D341Med (cell line): ENCODE measurements at regions not wholly inside any gene's neighbourhood (a gene's known extent, or its start where the extent isn't known, plus 50 kb on each side); places are given as distances from the start of the nearest gene placed in this dataset.
"Not testable (repeated sequence)": the region's sequence is repeated elsewhere in the genome, so short reads cannot be mapped to it uniquely, and the experiment has no call there.

Source experiments
- DNase-seq: peaks from one replicate; pipeline ENCODE4 v3.0.0; 2012; ENCODE audit warnings: low spot score

GRCh38 chr5:127216143-127216542 lies 74.5 kb upstream of the MEGF10 start:
- no peak for DNase-seq

GRCh38 chr5:127216898-127217675 lies 73.5 kb upstream of the MEGF10 start:
- DNase-seq = no peak

DNA sequence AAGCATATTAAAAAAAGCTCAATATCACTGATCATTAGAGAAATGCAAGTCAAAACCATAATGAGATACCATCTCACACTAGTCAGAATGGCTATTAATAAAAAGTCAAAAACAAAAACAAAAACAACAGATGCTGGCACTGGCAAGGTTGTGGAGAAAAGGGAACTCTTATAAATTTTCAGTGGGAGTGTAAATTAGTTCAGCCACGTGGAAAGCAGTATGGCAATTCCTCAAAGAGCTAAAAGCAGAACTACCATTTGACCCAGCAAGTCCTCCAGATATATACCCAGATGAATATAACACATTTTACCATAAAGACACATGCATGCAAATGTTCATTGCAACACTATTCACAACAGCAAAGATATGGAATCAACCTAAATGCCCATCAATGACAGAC lies 68.7 kb upstream of the MEGF10 start:
- DNase-seq = not testable (repeated sequence)

GRCh38 chr5:127222571-127223156 lies 67.9 kb upstream of the MEGF10 start:
- not testable (repeated sequence) for DNase-seq

DNA sequence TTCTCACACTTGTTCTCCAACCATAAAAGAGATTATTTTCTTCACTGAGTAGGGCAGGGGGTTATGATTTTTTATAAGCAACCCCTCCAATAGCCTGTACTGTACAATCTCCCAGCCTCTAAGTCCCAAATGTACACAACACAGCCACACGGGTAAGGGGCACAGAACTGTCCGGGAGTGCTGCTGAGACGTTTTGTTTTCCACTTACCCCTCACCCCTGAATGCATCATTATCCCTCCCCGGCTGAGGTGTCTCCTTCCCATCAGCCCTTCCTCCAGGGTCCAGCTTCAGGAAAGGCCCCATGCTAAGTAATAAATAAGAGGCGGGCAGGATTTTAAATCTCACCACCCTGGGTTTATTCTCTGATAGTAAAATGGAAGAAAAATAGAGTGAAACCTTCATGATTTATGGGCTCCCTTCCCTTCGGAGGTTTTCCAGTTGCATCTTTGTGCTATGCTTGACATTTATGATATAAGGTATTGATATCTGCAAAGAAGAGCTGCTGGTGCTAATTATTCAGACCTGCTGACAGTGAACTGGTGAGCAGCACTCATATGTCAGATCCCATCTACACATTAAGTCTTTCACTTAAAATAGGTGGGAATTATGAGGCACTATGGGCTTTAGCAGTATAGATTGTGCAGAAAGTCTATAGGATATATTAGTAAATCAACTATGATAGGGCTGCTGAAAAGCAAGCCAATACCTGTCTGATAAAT lies 67.2 kb upstream of the MEGF10 start:
- DNase-seq = no peak

- DNase-seq = no peak
Observed at GRCh38 chr5:127227881-127228280, 62.7 kb upstream of the MEGF10 start.

DNA sequence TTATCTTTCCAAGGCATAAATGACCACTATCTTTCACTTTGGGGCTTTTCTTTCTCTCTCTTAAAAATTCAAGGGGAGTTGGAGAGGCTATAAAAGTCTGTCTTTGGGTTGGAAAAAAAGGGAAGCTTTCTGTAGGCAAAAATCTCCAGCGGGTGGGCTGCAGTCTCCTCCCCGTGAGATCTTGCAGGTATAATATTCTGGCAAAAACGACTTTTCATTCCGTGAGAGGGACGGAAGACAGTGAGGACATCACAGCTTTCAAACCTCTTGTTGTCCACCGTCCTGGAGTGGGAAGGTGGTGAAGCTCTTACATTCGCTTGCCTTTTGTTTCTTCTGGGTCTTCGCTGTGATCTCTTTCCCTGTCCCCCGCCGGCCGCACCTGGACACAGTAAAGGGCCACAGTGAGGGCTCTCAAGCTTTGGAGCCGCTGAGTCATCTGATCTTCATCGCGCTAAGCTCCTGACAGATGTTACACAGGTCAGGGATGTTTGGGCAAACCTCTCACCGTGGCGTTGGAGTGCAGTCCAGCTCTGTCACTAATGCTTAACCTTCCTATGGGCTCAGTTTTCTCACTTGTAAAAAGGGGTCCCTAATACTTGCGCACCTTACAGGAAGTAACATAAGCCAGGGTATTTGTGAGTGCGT lies 61.9 kb upstream of the MEGF10 start:
- DNase-seq = no peak

DNA sequence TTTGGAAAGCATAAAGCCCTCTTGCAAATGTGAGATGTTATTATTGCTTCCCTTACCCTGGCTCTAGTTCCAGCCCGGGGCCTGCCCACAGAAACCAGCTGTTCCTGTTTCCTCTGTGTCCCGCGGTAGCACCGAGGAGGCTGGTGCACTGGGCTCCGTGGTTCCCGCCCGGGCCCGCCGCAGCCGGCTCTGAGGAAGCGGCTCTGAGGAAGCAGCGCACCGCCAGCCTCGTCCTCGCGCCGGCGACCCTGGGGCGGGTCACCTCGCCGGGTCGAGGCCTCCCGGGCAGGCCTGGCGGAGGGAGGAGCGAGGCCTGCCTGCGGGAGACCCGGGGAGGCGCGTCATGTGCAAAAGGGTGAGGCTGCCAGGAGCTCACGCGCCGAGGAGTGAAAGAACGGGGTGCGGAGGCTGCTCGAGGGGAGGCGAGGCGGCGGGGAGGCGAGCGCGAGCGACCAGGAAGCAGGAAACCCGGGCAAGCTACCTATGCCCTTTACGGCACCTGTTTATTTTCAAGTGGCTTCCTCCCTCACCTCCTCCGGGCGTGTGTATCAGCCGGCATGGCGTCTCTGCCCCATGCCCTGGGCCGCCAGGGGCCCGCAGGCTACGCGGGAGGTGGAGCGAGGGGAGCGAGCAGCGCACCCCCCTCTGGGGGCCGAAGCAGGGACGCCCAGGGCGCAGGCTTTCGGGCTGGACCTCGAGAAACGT lies 61.3 kb upstream of the MEGF10 start:
- peak; percentile 41 for DNase-seq

GRCh38 chr5:127231118-127231517 lies 59.5 kb upstream of the MEGF10 start:
- no peak for DNase-seq

DNA sequence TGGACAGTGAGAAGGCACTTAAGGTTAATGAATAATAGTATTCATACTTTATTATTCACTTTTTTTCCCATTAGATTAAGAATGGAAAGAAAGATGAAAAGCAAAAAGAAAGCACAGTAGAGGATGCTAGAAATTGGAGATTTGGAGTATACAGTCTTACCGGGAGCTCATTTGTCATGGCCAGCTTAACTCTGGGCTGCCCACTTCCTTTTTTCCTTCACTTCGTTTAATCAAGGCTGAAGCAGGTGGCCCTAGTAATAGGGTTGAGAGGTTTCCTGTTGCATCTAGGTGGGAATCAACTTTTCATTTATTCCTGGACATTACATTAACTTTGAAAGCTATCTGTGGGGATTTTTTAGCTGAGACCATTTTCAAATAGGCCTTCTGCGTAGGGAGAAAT lies 57.0 kb upstream of the MEGF10 start:
- DNase-seq = no peak

GRCh38 chr5:127235136-127235535 lies 55.5 kb upstream of the MEGF10 start:
- no peak for DNase-seq

DNA sequence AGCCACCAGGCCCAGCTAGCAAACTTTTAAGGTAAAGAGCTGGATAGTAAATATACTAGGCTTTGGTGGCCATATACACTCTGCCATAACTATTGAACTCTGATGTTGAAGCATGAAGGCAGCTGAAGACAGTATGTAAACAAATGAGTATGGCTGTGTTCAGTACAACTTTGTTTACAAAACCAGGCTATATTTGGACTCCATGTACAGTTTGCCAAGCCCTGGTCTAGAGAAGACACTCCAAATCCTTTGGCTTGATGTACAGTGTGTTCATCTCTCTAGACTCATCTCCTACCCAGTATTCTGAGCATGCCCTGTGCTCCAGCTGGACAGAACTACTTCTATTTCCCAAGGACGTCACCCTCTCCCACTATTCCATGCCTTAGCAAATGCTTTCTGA lies 54.3 kb upstream of the MEGF10 start:
- DNase-seq = no peak
